HG02623 (cell line): ENCODE measurements at regions not wholly inside any gene's neighbourhood (a gene's known extent, or its start where the extent isn't known, plus 50 kb on each side); places are given as distances from the start of the nearest gene placed in this dataset.
"Not testable (repeated sequence)": the region's sequence is repeated elsewhere in the genome, so short reads cannot be mapped to it uniquely, and the experiment has no call there.

Source experiments
- ATAC-seq: cut with Tn5 transposase; IDR thresholded peaks from one replicate; pipeline ENCODE4 v1.9.1; 2021; ENCODE audit warnings: moderate library complexity; ENCODE audit not compliant: unreplicated experiment

DNA sequence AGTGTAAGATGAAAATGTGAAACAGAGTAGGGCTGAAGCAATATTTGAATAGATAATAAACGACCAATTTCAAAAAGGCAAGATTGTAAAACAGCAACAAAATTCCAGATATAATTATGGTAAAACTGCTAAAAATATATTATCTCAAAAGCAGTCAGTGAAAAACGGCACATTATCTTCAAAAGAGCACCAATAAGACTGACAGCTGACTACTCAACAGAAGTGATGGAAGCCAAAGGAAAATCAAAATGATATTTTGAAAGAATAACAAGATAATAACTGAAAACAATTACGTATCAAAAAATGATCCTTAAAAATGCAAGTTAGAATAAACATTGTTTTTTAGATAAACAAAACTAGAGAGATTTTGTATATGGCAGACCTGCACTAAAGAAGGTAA, 920.6 kb upstream of the FAM98A start:
- ATAC-seq = no peak

GRCh38 chr2:34498561-34498960, 899.5 kb upstream of the FAM98A start:
- no peak for ATAC-seq

DNA sequence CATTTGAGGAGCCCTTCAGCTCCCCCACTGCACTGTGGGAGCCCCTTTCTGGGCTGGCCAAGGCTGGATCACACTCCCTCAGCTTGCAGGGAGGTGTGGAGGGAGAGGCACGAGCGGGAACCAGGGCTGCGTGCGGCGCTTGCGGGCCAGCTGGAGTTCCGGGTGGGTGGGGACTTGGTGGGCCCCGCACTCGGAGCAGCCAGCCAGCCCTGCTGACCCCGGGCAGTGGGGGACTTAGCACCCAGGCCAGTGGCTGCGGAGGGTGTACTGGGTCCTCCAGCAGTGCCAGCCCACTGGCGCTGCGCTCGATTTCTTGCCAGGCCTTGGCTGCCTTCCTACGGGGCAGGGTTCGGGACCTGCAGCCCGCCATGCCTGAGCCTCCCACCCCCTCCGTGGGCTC, 895.1 kb upstream of the FAM98A start:
- ATAC-seq = not testable (repeated sequence)

DNA sequence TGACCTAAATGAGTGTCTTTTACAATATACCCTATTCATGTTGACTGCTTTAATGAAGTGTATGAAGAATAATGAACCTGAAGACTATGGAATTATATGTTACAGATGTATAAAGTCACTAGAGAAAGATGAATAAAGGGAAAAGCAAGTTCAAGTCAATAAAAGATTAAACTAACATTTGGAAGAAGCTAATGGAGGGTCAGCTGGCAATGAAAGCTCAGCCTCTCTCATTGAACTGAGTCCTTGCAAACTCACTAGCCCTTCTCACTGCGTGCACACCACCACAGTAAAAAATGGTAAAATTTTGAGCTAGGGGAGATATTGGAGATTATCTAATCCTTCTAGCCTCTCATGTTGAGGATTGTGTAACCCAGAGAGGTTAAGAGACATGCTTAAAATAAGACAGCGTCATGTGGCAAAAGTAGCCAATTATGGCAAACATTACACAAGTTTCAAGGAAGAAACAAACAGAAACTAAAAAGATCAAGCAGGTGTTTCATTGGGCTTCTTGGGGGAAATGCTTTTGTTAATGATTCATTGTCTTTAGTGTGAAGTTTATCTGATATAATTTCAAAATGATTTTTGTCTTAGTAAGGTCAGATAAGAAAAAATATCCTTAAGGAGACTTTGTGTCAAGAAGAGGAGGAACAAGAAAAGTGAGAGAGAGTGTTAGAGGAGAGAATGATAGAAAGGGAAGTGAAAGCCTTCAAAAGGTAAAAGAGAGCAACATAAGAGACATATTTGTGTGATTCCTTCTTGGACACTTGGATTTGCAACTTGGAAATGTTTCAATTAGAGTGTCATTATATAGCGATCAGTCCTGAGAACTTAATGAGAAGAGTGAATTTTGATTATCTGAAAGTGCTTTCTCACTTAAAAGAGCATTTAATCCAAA, 893.7 kb upstream of the FAM98A start:
- ATAC-seq = no peak

DNA sequence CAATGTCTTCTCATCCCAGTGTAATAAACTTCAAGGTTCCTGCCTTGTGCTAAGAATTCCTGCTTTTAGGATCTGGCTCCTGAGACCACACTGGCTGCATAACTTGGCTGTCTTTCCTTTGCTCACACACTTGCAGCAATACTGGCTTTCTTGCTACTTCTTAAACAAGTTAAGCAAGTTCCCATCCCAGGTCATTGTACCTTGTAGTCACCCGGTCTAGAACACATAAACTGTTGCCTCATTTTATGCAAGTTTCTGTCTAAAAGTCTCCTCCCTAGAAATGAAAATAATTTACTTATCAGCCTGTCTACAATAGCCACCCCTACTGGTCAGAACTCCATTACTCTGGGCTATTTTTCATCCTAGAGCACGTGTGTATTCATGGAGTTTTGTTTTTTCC, 887.9 kb upstream of the FAM98A start:
- ATAC-seq = no peak

- ATAC-seq = no peak
Measured at GRCh38 chr2:34481542-34481941, 882.4 kb upstream of the FAM98A start.

DNA sequence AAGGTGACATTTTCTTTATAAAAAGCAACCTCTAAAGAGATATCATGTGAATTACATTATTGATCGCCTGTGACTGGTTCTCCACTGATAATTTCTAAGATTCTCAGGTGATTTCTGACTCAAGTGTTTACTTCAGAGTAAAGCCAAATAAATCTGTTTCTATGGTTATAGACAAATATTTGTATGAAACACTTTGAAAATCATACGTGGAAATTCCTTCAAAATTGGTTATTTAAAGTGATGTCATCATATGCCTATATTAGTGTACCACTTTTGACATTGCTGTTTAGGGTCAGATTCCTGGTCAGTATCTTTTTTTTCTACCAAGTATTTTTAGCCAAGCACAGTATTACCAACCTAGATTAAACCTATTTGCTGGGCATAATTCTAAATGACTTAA, 881.3 kb upstream of the FAM98A start:
- ATAC-seq = no peak

GRCh38 chr2:34475156-34475555, 876.1 kb upstream of the FAM98A start:
- ATAC-seq = no peak

GRCh38 chr2:34474646-34475045, 875.5 kb upstream of the FAM98A start:
- ATAC-seq = no peak

DNA sequence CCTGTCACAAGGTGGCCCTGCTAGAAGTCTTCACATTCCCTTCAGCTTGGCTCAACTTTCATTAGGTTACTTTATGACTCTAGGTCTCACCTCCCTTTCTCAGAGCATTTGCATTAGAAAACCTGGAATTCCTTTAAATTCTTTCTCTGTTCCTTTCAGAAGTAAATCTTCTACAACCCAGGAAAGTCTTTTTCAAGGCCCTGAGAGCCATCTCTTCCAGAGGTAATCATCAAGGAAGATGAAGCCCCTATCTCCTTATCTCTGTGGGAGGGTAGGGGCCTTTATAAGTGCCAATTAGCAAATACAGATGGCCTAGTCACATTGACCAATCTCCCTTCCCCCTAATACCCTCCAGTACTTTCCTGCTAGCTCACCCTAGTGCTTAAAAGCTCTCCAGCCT, 848.0 kb upstream of the FAM98A start:
- no peak for ATAC-seq

- ATAC-seq = no peak
Measured at GRCh38 chr2:34423301-34423700, 824.2 kb upstream of the FAM98A start.

GRCh38 chr2:34419856-34420255, 820.8 kb upstream of the FAM98A start:
- ATAC-seq = no peak

DNA sequence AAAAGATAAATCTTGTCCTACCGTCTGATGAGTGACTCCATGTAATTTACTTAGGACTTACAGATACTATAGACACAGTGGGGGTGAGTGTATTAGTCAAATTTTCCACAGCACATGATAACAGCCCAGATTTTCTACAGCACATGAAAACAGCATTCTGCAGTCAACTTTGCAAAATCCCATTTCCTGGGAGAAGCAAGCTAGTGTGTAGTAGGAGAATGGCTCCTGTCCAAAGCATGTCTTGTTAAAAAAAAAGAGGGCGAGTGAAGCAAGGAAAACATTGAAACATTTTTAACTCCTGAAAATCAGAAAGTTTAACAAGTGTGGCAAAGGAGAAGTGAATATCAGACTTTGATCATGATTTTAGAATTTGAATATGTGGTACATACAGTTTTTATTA, 817.8 kb upstream of the FAM98A start:
- ATAC-seq = no peak

GRCh38 chr2:34414856-34415255, 815.8 kb upstream of the FAM98A start:
- ATAC-seq = no peak

GRCh38 chr2:34408100-34408499, 809.0 kb upstream of the FAM98A start:
- no peak for ATAC-seq

DNA sequence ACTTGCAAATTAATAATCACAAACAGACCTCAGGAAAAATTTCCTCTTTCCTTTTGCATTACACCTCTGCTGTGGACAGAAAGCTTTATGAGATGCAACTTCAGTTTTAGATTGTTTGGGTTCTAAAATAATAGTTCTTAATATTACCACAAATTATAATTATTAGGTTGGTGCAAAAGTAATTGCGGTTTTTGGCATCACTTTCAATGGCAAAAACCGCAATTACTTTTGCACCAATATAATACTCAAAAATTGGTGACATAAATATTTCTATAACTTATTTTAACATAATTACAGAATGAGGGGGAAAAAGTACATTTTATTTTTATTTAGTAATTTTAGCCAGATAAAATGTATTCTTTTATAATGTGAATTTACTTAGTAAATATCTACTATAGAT, 804.4 kb upstream of the FAM98A start:
- ATAC-seq = no peak

DNA sequence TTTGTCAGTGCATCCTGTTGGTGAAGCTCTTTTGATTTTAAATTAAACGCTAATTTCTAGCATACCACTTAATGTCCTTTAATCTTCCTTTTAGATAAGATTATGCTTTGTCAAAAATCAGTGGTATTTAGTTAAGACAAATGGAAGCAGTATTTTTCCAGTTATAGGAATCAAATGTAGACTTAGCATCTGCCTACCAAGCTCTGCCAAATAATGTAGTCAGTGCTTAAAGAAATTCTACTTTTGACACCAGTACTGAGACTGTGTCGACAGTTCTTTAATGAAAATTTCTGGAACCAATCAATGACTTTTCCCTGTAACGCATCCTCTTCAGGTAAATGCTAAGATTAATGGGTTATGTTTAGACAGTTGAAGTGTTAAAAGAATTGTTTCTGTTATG, 803.3 kb upstream of the FAM98A start:
- no peak for ATAC-seq

GRCh38 chr2:34401186-34401585, 802.1 kb upstream of the FAM98A start:
- ATAC-seq = no peak

DNA sequence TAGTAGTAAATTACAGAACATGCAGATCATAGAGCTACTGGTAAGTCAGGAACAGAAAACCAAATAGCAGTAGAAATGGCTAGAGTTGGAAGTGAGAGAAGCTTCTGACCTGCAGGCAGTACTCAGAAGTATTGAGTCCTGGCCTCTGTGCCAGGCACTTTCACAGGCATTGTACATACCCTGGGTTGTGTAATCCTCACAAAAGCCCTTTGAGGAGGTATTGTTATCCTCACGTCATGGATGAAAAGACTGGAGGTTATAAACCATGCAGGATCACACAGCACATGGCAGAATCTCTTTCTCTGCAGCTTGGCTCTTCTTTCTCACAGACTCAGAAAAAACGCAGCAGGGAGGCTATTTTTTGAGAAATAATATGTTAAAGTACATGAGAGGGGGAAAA, 789.3 kb upstream of the FAM98A start:
- ATAC-seq = no peak

DNA sequence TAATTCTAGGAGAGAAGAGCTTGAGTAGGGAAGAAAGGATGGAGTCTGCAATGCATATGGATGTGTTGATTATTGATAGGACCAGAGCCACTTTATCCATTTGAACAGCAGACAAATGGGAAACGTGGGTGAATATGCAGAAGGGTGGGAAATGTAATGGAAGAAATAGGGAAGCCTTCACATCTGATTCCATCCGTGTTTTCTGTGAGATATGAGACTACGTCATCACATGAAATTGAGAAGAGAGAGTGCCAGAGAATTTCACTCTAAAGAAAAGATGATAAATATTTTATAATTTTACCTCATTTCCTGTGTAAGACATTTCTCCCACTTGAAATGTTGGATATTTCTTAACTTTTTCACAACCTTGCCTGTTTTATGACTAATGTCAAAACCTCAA, 788.4 kb upstream of the FAM98A start:
- ATAC-seq = no peak

- ATAC-seq = no peak
Measured at GRCh38 chr2:34379586-34379985, 780.5 kb upstream of the FAM98A start.

- ATAC-seq = no peak
Measured at GRCh38 chr2:34373586-34374233, 774.6 kb upstream of the FAM98A start.

DNA sequence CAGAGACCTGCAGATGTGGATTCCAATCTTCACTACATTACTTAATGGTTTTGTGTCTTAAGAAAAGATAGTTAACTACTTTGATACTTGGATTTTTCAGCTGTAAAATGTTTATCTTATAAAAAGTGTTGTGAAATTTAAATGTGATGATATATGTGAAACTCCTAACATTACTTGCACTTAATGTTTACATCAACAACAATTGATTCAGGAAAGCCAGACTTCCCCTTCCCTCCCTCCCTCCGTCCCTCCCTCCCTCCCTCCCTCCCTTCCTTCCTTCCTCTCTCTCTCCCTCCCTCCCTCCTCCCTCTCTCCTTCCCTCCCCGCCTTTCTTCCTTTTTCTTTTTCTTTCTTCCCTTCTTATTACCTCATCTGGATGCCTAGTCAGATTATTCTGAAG, 773.9 kb upstream of the FAM98A start:
- no peak for ATAC-seq
